SHP77 (cell line): ENCODE measurements at regions not wholly inside any gene's neighbourhood (a gene's known extent, or its start where the extent isn't known, plus 50 kb on each side); places are given as distances from the start of the nearest gene placed in this dataset.

Experiments
- DNase-seq, 2 experiments: peaks; one replicate each; lab custom pipeline; 2025; lab: John Stamatoyannopoulos, UW

DNA sequence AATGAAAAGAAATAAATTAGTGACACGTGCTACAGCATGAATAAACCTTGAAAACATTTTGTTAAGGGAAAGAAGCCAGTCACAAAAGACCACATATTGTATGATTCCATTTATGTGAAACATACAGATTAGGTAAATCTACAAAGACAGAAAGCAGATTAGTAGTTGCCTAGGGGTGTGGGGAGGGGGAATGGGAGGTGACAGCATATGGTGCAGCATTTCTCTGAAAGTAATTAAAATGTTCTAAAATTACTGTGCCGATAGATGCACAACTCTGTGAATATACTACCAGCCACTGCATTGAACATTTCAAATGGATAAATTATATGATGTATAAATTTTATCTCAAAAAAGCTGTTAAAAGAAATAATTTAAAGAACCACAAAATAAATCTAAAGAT is 161.0 kb downstream of the TRIB2 start:
- DNase-seq, result no peak

- DNase-seq, result no peak
These were observed 162.9 kb downstream of the TRIB2 start for GRCh38 chr2:12879649-12880048.

GRCh38 chr2:12881952-12882351 is 165.2 kb downstream of the TRIB2 start:
- DNase-seq, result no peak

GRCh38 chr2:12882393-12882792 is 165.7 kb downstream of the TRIB2 start:
- no peak for DNase-seq

DNA sequence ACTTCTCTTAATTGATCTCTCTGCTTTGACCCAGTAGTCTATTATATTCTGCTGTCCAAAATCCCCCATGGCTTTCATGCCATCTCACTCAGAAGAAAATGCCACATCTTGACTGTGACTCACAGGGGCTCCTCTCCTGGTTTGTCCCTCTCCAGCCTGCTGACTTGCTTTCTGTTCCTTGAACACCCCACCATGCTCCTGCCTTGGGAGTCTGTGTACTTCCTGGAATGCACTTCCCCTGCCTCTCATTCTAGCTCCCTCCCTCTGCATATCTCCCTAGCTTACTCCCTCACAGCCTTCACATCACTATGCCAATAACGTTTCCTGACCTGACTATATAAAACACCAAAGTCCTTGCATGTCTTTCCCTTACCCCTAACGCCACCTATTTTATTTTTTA is 167.2 kb downstream of the TRIB2 start:
- DNase-seq, result no peak

GRCh38 chr2:12884713-12885282 is 168.1 kb downstream of the TRIB2 start:
- DNase-seq, result no peak

GRCh38 chr2:12890066-12890465 is 173.3 kb downstream of the TRIB2 start:
- no peak for DNase-seq

DNA sequence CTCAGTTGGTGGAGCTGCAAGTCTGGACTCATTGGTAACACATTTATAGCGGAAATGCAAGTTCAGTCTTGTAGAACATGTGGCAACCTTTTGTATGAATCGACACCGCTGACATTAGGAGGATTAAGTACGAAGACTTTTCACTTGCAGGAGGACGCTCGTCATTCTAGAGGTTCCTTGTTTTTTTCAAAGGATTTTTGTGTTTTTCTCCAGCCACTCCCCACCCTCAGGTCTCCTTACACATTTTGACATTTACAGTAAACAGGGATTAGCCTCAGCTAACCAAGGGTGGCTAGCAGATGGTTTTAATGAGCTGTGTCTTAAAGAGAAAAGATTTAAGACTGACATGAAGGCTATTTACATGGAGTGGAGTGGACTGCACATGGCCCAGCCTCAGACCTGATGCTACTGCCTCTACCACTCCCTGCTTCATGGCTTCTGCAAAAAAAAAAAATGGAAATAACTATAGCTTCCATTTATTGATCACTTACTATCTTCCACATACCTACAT is 173.8 kb downstream of the TRIB2 start:
- no peak for DNase-seq

- DNase-seq, result no peak
These were observed 178.3 kb downstream of the TRIB2 start for GRCh38 chr2:12895017-12895416.

DNA sequence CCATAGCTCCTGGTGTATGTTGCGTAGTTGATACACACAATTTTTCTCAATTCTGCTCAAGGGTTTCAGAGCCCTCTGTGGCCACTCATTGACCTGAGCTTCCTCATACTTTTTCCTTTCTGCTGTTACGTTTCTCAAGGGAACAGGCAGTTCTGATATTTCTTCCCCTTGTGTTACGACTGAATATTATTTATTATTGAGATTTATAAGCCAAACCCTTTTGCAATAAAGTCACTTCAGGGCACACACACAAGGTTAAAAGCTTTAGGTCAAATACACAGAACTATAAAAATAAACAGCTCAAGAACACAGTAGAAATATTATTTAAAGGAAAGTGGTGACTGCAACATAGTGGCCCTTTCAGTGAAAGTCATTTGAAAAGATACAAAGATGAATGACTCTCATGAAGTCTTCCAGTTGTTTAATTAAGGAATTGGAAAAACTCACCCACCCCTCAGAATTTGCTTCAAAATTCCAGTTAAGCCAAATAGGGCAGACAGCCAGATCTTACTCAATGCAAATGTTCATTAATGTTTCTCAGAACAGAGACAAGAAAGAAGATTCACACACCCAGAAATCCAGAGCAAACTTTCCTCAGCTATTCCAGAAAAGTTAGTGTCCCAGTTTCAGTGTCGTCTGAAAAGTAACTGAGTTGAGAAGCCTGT is 179.7 kb downstream of the TRIB2 start:
- DNase-seq, result no peak

GRCh38 chr2:12897181-12897580 is 180.4 kb downstream of the TRIB2 start:
- DNase-seq, result no peak

- no peak for DNase-seq
These were observed 186.5 kb downstream of the TRIB2 start for GRCh38 chr2:12903272-12903671.

DNA sequence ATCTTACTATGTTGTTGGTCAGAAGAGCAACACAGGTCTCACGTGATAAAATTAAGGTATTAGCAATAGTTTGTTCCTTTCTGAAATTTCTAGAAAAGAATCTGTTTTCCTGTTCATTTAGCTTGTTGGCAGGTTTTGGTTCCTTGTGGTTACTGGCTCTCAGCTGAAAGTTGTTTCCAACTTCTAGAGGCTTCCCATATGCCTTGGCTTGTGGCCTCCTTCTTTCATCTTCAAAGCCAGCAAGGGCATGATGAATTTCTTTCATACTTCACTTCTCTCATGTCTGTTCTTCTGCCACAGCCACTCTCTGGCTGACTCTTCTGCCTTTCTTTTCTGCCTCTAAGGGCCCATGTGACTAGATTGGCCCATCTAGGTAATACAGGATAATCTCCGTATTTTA is 193.7 kb downstream of the TRIB2 start:
- no peak for DNase-seq

- DNase-seq, result no peak
These were observed 199.1 kb downstream of the TRIB2 start for GRCh38 chr2:12915787-12916186.

DNA sequence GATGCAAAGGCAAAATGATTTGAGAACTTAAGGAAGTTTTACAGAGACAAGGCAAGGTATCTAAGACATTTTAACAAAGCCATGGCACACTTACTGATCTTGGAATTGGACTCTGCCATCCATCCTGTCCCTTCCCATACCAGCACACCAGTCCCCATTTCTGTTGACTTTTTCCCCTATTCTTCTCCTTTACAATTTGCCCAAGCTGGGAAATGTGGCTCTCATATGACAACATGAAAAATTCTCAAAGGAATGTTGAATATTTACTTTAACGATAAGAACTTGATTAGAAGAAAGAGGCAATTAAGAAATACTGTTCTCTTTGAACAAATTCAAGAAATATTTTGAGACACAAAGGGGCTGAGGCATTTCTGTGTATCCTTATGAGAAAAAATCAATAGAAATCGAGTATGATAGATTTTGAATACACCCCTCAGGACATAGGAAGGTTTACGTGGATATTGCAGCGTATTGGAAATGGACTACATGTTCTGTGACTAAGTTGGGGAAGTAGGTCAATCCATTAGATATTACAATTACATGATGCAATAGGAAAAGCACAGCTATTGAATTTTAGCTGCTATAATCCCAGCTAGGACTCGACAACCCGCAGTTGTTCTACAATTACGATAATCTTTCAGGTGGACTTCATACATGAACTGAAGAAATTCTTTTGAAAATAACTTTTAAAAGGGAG is 201.6 kb downstream of the TRIB2 start:
- no peak for DNase-seq

DNA sequence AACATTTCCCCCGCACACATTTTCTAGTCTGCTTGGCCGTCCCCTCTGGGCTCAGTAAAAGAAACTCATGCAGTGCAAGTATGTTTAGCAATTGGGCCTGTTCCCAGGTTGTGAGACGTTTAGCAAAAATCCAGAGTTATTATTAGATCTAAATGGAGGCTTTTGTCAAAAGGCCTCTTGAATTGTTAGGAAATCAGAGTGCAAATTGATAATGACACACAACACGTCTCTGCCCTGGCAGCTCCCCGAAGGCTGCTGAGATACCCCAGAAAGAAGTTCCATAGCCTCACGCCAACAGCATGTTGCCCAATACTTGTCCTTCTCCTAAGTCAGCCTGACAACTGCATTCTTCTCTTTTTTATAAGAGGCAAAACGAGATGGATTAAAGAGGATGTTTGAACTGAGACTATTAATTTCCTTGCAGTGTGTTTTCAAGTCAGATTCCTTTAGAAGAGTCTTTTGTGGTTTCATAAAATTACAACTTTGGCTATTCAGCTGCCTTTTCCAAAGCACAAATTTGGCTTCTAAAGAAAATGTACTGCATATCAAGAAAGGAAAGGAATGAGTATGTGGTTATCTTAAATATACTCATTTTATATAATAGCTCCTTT is 202.2 kb downstream of the TRIB2 start:
- DNase-seq, result no peak

DNA sequence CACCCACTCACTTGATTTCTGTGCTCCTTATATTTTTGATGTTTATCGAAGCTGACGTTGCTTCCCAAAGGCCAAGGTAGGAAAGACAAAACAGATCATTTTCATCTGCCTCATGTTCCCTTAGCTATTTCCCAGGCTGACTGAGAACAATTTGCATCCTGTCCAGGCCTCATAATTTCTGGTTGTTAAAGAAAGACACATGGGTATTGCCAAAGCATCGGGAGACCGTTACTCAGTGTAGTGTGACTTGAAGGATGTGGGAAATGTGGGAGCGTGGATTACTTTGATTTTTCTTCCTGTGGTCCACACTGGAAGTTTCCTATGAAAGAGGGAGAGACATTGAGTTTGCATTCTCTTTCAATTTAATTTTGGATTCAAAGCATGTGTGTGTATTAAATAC is 204.6 kb downstream of the TRIB2 start:
- DNase-seq, result no peak

GRCh38 chr2:12923907-12924610 is 207.3 kb downstream of the TRIB2 start:
- DNase-seq, result no peak

- DNase-seq, result peak in 1 of 2 experiments; percentile 46
These were observed 209.9 kb downstream of the TRIB2 start for GRCh38 chr2:12926641-12927040.

- peak in 1 of 2 experiments; percentile 32 for DNase-seq
These were observed 211.6 kb downstream of the TRIB2 start for GRCh38 chr2:12928197-12928774.

GRCh38 chr2:12928775-12929401 is 212.2 kb downstream of the TRIB2 start:
- DNase-seq, result peak; percentile 32 to 68
